ENCODE measurements at regions not wholly inside any gene's neighbourhood (a gene's known extent, or its start where the extent isn't known, plus 50 kb on each side); places are given as distances from the start of the nearest gene placed in this dataset.

GRCh38 chr15:67004142-67004541 lies 61.3 kb upstream of the SMAD3 start:
- no peak overlapping the region for H3K9ac ChIP-seq (ENCODE audit: extremely low read depth, low read length, poor library complexity, severe bottlenecking)
- H3K27ac Mint-ChIP-seq = no peak overlapping the region
- peaks cover 11% of the 10 kb centered on the region for H3K27me3 Mint-ChIP-seq (ENCODE audit: insufficient read depth)
- peaks cover 6% of the 10 kb centered on the region for H3K4me1 Mint-ChIP-seq
- H3K27me3 ChIP-seq (ENCODE audit: control insufficient read depth, insufficient read depth, low read length, poor library complexity, severe bottlenecking) = no peaks in the 10 kb centered on the region
- DNase-seq = no peak
- WGBS, 2 experiments (ENCODE audit: insufficient coverage in 1 of 2, insufficient read length in 1 of 2) = 90 to 94% methylated on average over 3 of the region's 3 CpGs
- H3K36me3 Mint-ChIP-seq (ENCODE audit: low read depth) = no peaks in the 10 kb centered on the region
- H3K4me3 Mint-ChIP-seq = no peak overlapping the region
- no peak overlapping the region for H3K27ac ChIP-seq (ENCODE audit: low read depth, low read length)
- H3K4me3 ChIP-seq (ENCODE audit: low read length) = no peak overlapping the region
- no peaks in the 10 kb centered on the region for H3K4me1 ChIP-seq (ENCODE audit: control insufficient read depth, insufficient read depth, low read length)
- H3K36me3 ChIP-seq (ENCODE audit: control insufficient read depth, insufficient read depth, low read length) = no peaks in the 10 kb centered on the region
- TF ChIP-seq CTCF (conservative IDR thresholded peaks at IDR 0.05) = no peak
- no peaks in the 10 kb centered on the region for H3K9me3 ChIP-seq (ENCODE audit: control insufficient read depth, low read length)
- H3K9me3 Mint-ChIP-seq = no peaks in the 10 kb centered on the region

GRCh38 chr15:67005294-67005996 lies 60.0 kb upstream of the SMAD3 start:
- H3K27ac Mint-ChIP-seq = no peak overlapping the region

More at GRCh38 chr15:67005294-67005996, 60.0 kb upstream of the SMAD3 start:
- Histone ChIP-seq H3K9me3 (ENCODE audit: control insufficient read depth, low read length) (no peaks in the 10 kb centered on the region), H3K4me3 (ENCODE audit: low read length) (no peak overlapping the region), H3K27ac (ENCODE audit: low read depth, low read length) (no peak overlapping the region), H3K27me3 (ENCODE audit: control insufficient read depth, insufficient read depth, low read length, poor library complexity, severe bottlenecking) (no peaks in the 10 kb centered on the region), H3K9ac (ENCODE audit: extremely low read depth, low read length, poor library complexity, severe bottlenecking) (no peak overlapping the region), H3K4me1 (ENCODE audit: control insufficient read depth, insufficient read depth, low read length) (no peaks in the 10 kb centered on the region), H3K36me3 (ENCODE audit: control insufficient read depth, insufficient read depth, low read length) (no peaks in the 10 kb centered on the region)
- DNase-seq = no peak
- TF ChIP-seq CTCF (conservative IDR thresholded peaks at IDR 0.05) = no peak
- WGBS, 2 experiments (ENCODE audit: insufficient coverage in 1 of 2, insufficient read length in 1 of 2) = 83 to 91% methylated on average over 5 to 10 of the region's 10 CpGs
- Mint-ChIP-seq H3K4me3 (no peak overlapping the region), H3K36me3 (ENCODE audit: low read depth) (no peaks in the 10 kb centered on the region), H3K4me1 (peaks cover 6% of the 10 kb centered on the region), H3K27me3 (ENCODE audit: insufficient read depth) (peaks cover 9% of the 10 kb centered on the region), H3K9me3 (no peaks in the 10 kb centered on the region)
